IMR-90 (cell line): ENCODE measurements at regions not wholly inside any gene's neighbourhood (a gene's known extent, or its start where the extent isn't known, plus 50 kb on each side); places are given as distances from the start of the nearest gene placed in this dataset.

Experiments used
- ATAC-seq: fragments of 200-7000 bp; cut with Tn5 transposase; 2 replicates; pipeline ENCODE4 v1.9.1; 2020; ENCODE audit warnings: low read depth, mild to moderate bottlenecking, moderate library complexity
- BruUV-seq: library from RNA; stranded (reverse); fragments of 400-500 nt; replicated peaks from 2 replicates; lab custom pipeline; 2021; lab: Mats Ljungman, UMichigan
- CTCF ChIA-PET: fragments of 300-600 bp; formaldehyde crosslinking; extraction: SDS; loops from one replicate; lab custom pipeline; 2021; ENCODE audit warnings: antibody characterized with exemption; lab: Yijun Ruan, JAX
- POLR2A ChIA-PET: fragments of 300-600 bp; sonication (Branson Sonifier 250); formaldehyde crosslinking; loops from one replicate; lab custom pipeline; 2022; ENCODE audit warnings: antibody characterized with exemption; ENCODE audit not compliant: unreplicated experiment; lab: Charles Lee
- DNase-seq: peaks from one replicate; pipeline ENCODE4 v3.0.0; 2013
- H2AFZ ChIP-seq: replicated peaks from 2 replicates; pipeline ENCODE3; 2013; ENCODE audit warnings: low read length, mild to moderate bottlenecking; ENCODE audit not compliant: poor library complexity
- H2AK5ac ChIP-seq: 2 replicates; pipeline ENCODE4 v1.6.1; 2013; ENCODE audit warnings: low read depth, low read length, inconsistent platforms
- H2AK9ac ChIP-seq: replicated peaks from 2 replicates; pipeline ENCODE3; 2013; ENCODE audit warnings: mild to moderate bottlenecking, low read depth, low read length, moderate library complexity; ENCODE audit not compliant: poor library complexity
- H2BK120ac ChIP-seq: 2 replicates; pipeline ENCODE4 v1.6.1; 2013; ENCODE audit warnings: low read depth, low read length, inconsistent platforms
- H2BK15ac ChIP-seq: 3 replicates; pipeline ENCODE4 v1.6.1; 2013; ENCODE audit warnings: low read depth, low read length, inconsistent platforms
- H2BK20ac ChIP-seq: 2 replicates; pipeline ENCODE4 v1.6.1; 2013; ENCODE audit warnings: low read depth, mild to moderate bottlenecking, inconsistent platforms, low read length, moderate library complexity
- H2BK5ac ChIP-seq: 2 replicates; pipeline ENCODE4 v1.6.1; 2013; ENCODE audit warnings: mild to moderate bottlenecking, low read depth, low read length, inconsistent platforms; ENCODE audit not compliant: poor library complexity, severe bottlenecking
- H3K14ac ChIP-seq: replicated peaks from 2 replicates; pipeline ENCODE4 v1.6.1; 2013; ENCODE audit warnings: low read depth, low read length, inconsistent platforms
- H3K18ac ChIP-seq: 2 replicates; pipeline ENCODE4 v1.6.1; 2013; ENCODE audit warnings: low read depth, low read length, control low read depth
- H3K23ac ChIP-seq: 2 replicates; pipeline ENCODE4 v1.6.1; 2013; ENCODE audit warnings: low read depth, low read length, inconsistent platforms
- H3K27ac ChIP-seq: 2 replicates; pipeline ENCODE4 v1.5.1; 2013; ENCODE audit warnings: mild to moderate bottlenecking, control low read depth, low read length; ENCODE audit not compliant: insufficient read depth
- H3K27me3 ChIP-seq: 2 replicates; pipeline ENCODE4 v1.6.1; 2013; ENCODE audit warnings: low read length; ENCODE audit not compliant: control insufficient read depth, insufficient read depth
- H3K36me3 ChIP-seq: 2 replicates; pipeline ENCODE4 v1.6.1; 2013; ENCODE audit warnings: low read length, mixed read lengths; ENCODE audit not compliant: control insufficient read depth, insufficient read depth
- H3K4ac ChIP-seq: 2 replicates; pipeline ENCODE4 v1.6.1; 2013; ENCODE audit warnings: low read depth, low read length, inconsistent platforms
- H3K4me1 ChIP-seq: 2 replicates; pipeline ENCODE4 v1.6.1; 2013; ENCODE audit warnings: low read length, mixed read lengths; ENCODE audit not compliant: control insufficient read depth, insufficient read depth
- H3K4me2 ChIP-seq: 2 replicates; pipeline ENCODE4 v1.6.1; 2013; ENCODE audit warnings: low read depth, mild to moderate bottlenecking, control low read depth, low read length, moderate library complexity
- H3K4me3 ChIP-seq: 2 replicates; pipeline ENCODE4 v1.5.1; 2013; ENCODE audit warnings: low read depth, mild to moderate bottlenecking, control low read depth, low read length, moderate library complexity; ENCODE audit not compliant: insufficient read depth
- H3K56ac ChIP-seq: 2 replicates; pipeline ENCODE4 v1.6.1; 2013; ENCODE audit warnings: low read length, inconsistent platforms; ENCODE audit not compliant: insufficient read depth; ENCODE audit errors: extremely low read depth
- H3K79me1 ChIP-seq, 2 experiments: 2 replicates each; pipeline ENCODE4 v1.6.1; 2013; ENCODE audit warnings: low read length in 2 of 2, inconsistent platforms in 1 of 2, low read depth in 1 of 2
- H3K9ac ChIP-seq: 2 replicates; pipeline ENCODE4 v1.6.1; 2013; ENCODE audit warnings: low read depth, low read length, control low read depth
- H3K9me1 ChIP-seq: 2 replicates; pipeline ENCODE4 v1.6.1; 2013; ENCODE audit warnings: low read length, inconsistent platforms; ENCODE audit not compliant: insufficient read depth
- H3K9me3 ChIP-seq: 2 replicates; pipeline ENCODE4 v1.6.1; 2013; ENCODE audit warnings: low read length; ENCODE audit not compliant: control insufficient read depth, insufficient read depth
- H4K20me1 ChIP-seq: 2 replicates; pipeline ENCODE4 v1.6.1; 2013; ENCODE audit warnings: low read length, inconsistent platforms; ENCODE audit not compliant: insufficient read depth
- H4K5ac ChIP-seq: 2 replicates; pipeline ENCODE4 v1.6.1; 2013; ENCODE audit warnings: mild to moderate bottlenecking, low read depth, low read length, control low read depth
- H4K8ac ChIP-seq, 2 experiments: 2 replicates each; pipeline ENCODE4 v1.6.1; 2013; ENCODE audit warnings: low read depth in 2 of 2, low read length in 2 of 2, control low read depth in 1 of 2, inconsistent platforms in 1 of 2
- H4K91ac ChIP-seq: 2 replicates; pipeline ENCODE4 v1.6.1; 2013; ENCODE audit warnings: low read depth, low read length, inconsistent platforms; ENCODE audit not compliant: insufficient read depth
- BHLHE40 ChIP-seq: fragments of 150-350 bp; IDR thresholded peaks from 2 replicates; pipeline ENCODE4 v1.6.1; 2016; ENCODE audit warnings: mild to moderate bottlenecking, low read depth, low read length
- CEBPB ChIP-seq: IDR thresholded peaks from 2 replicates; pipeline ENCODE4 v1.6.1; 2012; ENCODE audit warnings: low read depth, low read length, improper control_type of control experiment
- CTCF ChIP-seq: conservative IDR thresholded peaks from 2 replicates; pipeline ENCODE4 v1.5.1; 2012; ENCODE audit warnings: mild to moderate bottlenecking, low read depth, low read length, improper control_type of control experiment
- ELK1 ChIP-seq: fragments of 150-350 bp; IDR thresholded peaks from 2 replicates; pipeline ENCODE4 v1.6.1; 2016; ENCODE audit warnings: low read depth, mild to moderate bottlenecking, low read length, moderate library complexity, borderline replicate concordance
- FOS ChIP-seq: fragments of 150-350 bp; IDR thresholded peaks from 2 replicates; pipeline ENCODE4 v1.6.1; 2016; ENCODE audit warnings: low read depth, low read length
- MAFK ChIP-seq: IDR thresholded peaks from 2 replicates; pipeline ENCODE4 v1.6.1; 2012; ENCODE audit warnings: low read depth, low read length, improper control_type of control experiment
- MAZ ChIP-seq: IDR thresholded peaks from 2 replicates; pipeline ENCODE4 v1.6.1; 2012; ENCODE audit warnings: low read depth, mild to moderate bottlenecking, low read length, improper control_type of control experiment, moderate library complexity, borderline replicate concordance
- MXI1 ChIP-seq: IDR thresholded peaks from 2 replicates; pipeline ENCODE4 v1.6.1; 2012; ENCODE audit warnings: low read depth, mild to moderate bottlenecking, low read length, moderate library complexity, borderline replicate concordance
- NFE2L2 ChIP-seq: fragments of 150-350 bp; IDR thresholded peaks from 2 replicates; pipeline ENCODE4 v1.6.1; 2016; ENCODE audit warnings: low read depth, mild to moderate bottlenecking, low read length
- POLR2A ChIP-seq: IDR thresholded peaks from 2 replicates; pipeline ENCODE4 v1.6.1; 2012; ENCODE audit warnings: mild to moderate bottlenecking, low read depth, low read length
- RAD21 ChIP-seq: IDR thresholded peaks from 2 replicates; pipeline ENCODE4 v1.6.1; 2012; ENCODE audit warnings: low read length, improper control_type of control experiment
- RCOR1 ChIP-seq: IDR thresholded peaks from 2 replicates; pipeline ENCODE4 v1.6.1; 2012; ENCODE audit warnings: mild to moderate bottlenecking, low read length, improper control_type of control experiment; ENCODE audit not compliant: insufficient replicate concordance
- RFX5 ChIP-seq: IDR thresholded peaks from 2 replicates; pipeline ENCODE4 v1.8.0; 2012; ENCODE audit warnings: low read depth, mild to moderate bottlenecking, low read length, moderate library complexity
- SMC3 ChIP-seq: fragments of 150-350 bp; IDR thresholded peaks from 2 replicates; pipeline ENCODE4 v1.6.1; 2016; ENCODE audit warnings: low read depth, mild to moderate bottlenecking, antibody characterized with exemption, low read length, moderate library complexity
- dilution Hi-C: fragments of 300-500 bp; cut with HindIII; formaldehyde crosslinking; loops from one replicate; pipeline ENCODE4 v1.14.3; 2018; ENCODE audit warnings: low sequenced_read_pairs; ENCODE audit not compliant: unreplicated experiment
- in situ Hi-C: fragments of 300-500 bp; cut with MboI; formaldehyde crosslinking; loops from 3 replicates; pipeline ENCODE4 v1.14.3; 2019; ENCODE audit warnings: low sequenced_read_pairs, inconsistent platforms, mixed read lengths
- intact Hi-C: fragments of 100-400 bp; cut with micrococcal nuclease; formaldehyde crosslinking; loops from 2 replicates; pipeline ENCODE4 v1.10.0; 2022

GRCh38 chr3:27826448-27826847 lies 104.3 kb upstream of the EOMES start:
- no peak overlapping the region for H3K14ac ChIP-seq
- no peaks in the 10 kb centered on the region for H3K36me3 ChIP-seq
- dilution Hi-C loops, result no loop called here
- H2BK5ac ChIP-seq, result no peak overlapping the region
- H2BK120ac ChIP-seq, result no peak overlapping the region
- DNase-seq, result no peak
- no peak overlapping the region for H3K18ac ChIP-seq
- H3K4me2 ChIP-seq, result no peak overlapping the region
- H4K8ac ChIP-seq, result no peak overlapping the region
- no peak for TF ChIP-seq BHLHE40
- no peak for TF ChIP-seq FOS
- TF ChIP-seq RFX5, result no peak
- no peak for TF ChIP-seq CTCF
- no peak for TF ChIP-seq CEBPB
- TF ChIP-seq MXI1, result no peak
- TF ChIP-seq NFE2L2, result no peak
- no peak for TF ChIP-seq RAD21
- no peak for TF ChIP-seq RCOR1
- TF ChIP-seq POLR2A, result no peak
- TF ChIP-seq MAFK, result no peak
- no peak for TF ChIP-seq MAZ
- no peak for TF ChIP-seq SMC3
- no peak for TF ChIP-seq ELK1
- no peaks in the 10 kb centered on the region for H3K27me3 ChIP-seq
- H2BK20ac ChIP-seq, result no peak overlapping the region
- intact Hi-C loops, result no loop called here
- no peaks in the 10 kb centered on the region for H3K79me1 ChIP-seq
- H4K20me1 ChIP-seq, result no peaks in the 10 kb centered on the region
- H4K5ac ChIP-seq, result no peak overlapping the region
- no TSS peak for BruUV-seq
- no peak overlapping the region for H3K27ac ChIP-seq
- H3K4me1 ChIP-seq, result no peaks in the 10 kb centered on the region
- no peak overlapping the region for H3K4ac ChIP-seq
- CTCF ChIA-PET, result interaction anchor here (0.6 to 1.1 kb wide), 2 partner anchors 13 to 209 kb away, joined by 3 to 4 read pairs; no protein-coding TSS in a partner anchor
- no peak overlapping the region for H2BK15ac ChIP-seq
- in situ Hi-C loops, result no loop called here
- H2AFZ ChIP-seq, result no peak overlapping the region
- H3K9me1 ChIP-seq, result no peaks in the 10 kb centered on the region
- H2AK9ac ChIP-seq, result no peak overlapping the region
- no peak overlapping the region for H4K91ac ChIP-seq
- no peak overlapping the region for H3K56ac ChIP-seq
- POLR2A ChIA-PET, result no interaction called here
- H3K4me3 ChIP-seq, result no peak overlapping the region
- no peak overlapping the region for H2AK5ac ChIP-seq
- H3K9ac ChIP-seq, result no peak overlapping the region
- ATAC-seq, result no peak
- H3K23ac ChIP-seq, result no peak overlapping the region
- no peaks in the 10 kb centered on the region for H3K9me3 ChIP-seq
